Esophagus squamous epithelium (tissue), 4 donors: ENCODE measurements at regions not wholly inside any gene's neighbourhood (a gene's known extent, or its start where the extent isn't known, plus 50 kb on each side); places are given as distances from the start of the nearest gene placed in this dataset.

Experiments
- CTCF ChIP-seq, 6 experiments: fragments of 450-650 bp in 4 of 6; fragments of 200-600 bp in 2 of 6; sonication (generic) in 2 of 6; IDR thresholded peaks; one replicate each; pipeline ENCODE4 v1.5.1; 2016 to 2019; ENCODE audit warnings: antibody characterized with exemption in 6 of 6, mild to moderate bottlenecking in 4 of 6, moderate library complexity in 4 of 6
- POLR2A ChIP-seq, 4 donors: fragments of 450-650 bp; IDR thresholded peaks; one replicate each; pipeline ENCODE4 v1.6.1; 2017; ENCODE audit warnings: antibody characterized with exemption in 4 of 4, mild to moderate bottlenecking in 4 of 4, moderate library complexity in 3 of 4

GRCh38 chr16:65832679-65833078 lies 533.8 kb upstream of the CDH5 start:
- no peak for TF ChIP-seq POLR2A (IDR thresholded peaks at IDR 0.05)
- no peak for TF ChIP-seq CTCF (IDR thresholded peaks at IDR 0.05)
